OCI-LY3 (cell line): ENCODE measurements at regions not wholly inside any gene's neighbourhood (a gene's known extent, or its start where the extent isn't known, plus 50 kb on each side); places are given as distances from the start of the nearest gene placed in this dataset.

Experiments
- H2AFZ ChIP-seq: fragments of 200-600, 300-600 bp; shearing (Covaris generic); 2 replicates; pipeline ENCODE4 v1.6.0; 2014; ENCODE audit warnings: antibody characterized with exemption, low read depth, low read length
- H3K27ac ChIP-seq: fragments of 200-600, 300-600 bp; sonication (generic); 2 replicates; pipeline ENCODE4 v1.5.1; 2014; ENCODE audit warnings: mild to moderate bottlenecking, low read length, moderate library complexity, mixed read lengths
- H3K27me3 ChIP-seq: fragments of 200-600, 300-600 bp; sonication (generic); 2 replicates; pipeline ENCODE4 v1.6.1; 2014; ENCODE audit warnings: low read depth, low read length, mixed read lengths
- H3K36me3 ChIP-seq: fragments of 200-600, 300-600 bp; sonication (generic); replicated peaks from 2 replicates; pipeline ENCODE3; 2014; ENCODE audit warnings: low read depth, low read length, mixed read lengths
- H3K4me1 ChIP-seq: fragments of 300-600, 200-600 bp; sonication (generic); 2 replicates; pipeline ENCODE4 v1.6.1; 2014; ENCODE audit warnings: low read length, mixed read lengths
- H3K4me2 ChIP-seq: fragments of 200-600, 300-600 bp; sonication (generic); 2 replicates; pipeline ENCODE4 v1.6.1; 2014; ENCODE audit warnings: low read length, mixed read lengths
- H3K4me3 ChIP-seq: fragments of 300-600, 200-600 bp; sonication (generic); 2 replicates; pipeline ENCODE4 v1.5.1; 2014; ENCODE audit warnings: antibody characterized with exemption, mild to moderate bottlenecking, low read length, moderate library complexity
- H3K79me2 ChIP-seq: fragments of 300-600, 200-600 bp; shearing (Covaris generic); 2 replicates; pipeline ENCODE4 v1.6.1; 2014; ENCODE audit warnings: mild to moderate bottlenecking, low read length, mixed read lengths
- H3K9ac ChIP-seq: fragments of 300-600, 200-600 bp; shearing (Covaris generic); 2 replicates; pipeline ENCODE4 v1.6.0; 2014; ENCODE audit warnings: mild to moderate bottlenecking, low read length, moderate library complexity
- H3K9me3 ChIP-seq: fragments of 200-600, 300-600 bp; shearing (Covaris generic); 2 replicates; pipeline ENCODE4 v1.6.1; 2014; ENCODE audit warnings: low read length, mixed read lengths; ENCODE audit not compliant: insufficient read depth
- H4K20me1 ChIP-seq: fragments of 200-600, 300-600 bp; sonication (generic); 2 replicates; pipeline ENCODE4 v1.6.1; 2016; ENCODE audit warnings: low read length, mixed read lengths; ENCODE audit not compliant: insufficient read depth
- CTCF ChIP-seq: fragments of 200-600, 300-600 bp; sonication (generic); IDR thresholded peaks from 2 replicates; pipeline ENCODE4 v1.5.1; 2014; ENCODE audit warnings: antibody characterized with exemption, low read length, low read depth
- EZH2phosphoT487 ChIP-seq: fragments of 200-600 bp; shearing (Covaris generic); IDR thresholded peaks from 2 replicates; pipeline ENCODE4 v1.6.1; 2018; ENCODE audit warnings: antibody characterized with exemption, mixed run types, low read depth

- H3K36me3 ChIP-seq, result no peaks in the 10 kb centered on the region
- H3K27ac ChIP-seq, result no peak overlapping the region
- TF ChIP-seq CTCF, result no peak
- no peak for TF ChIP-seq EZH2phosphoT487
- no peak overlapping the region for H3K9ac ChIP-seq
- no peaks in the 10 kb centered on the region for H4K20me1 ChIP-seq
- no peak overlapping the region for H3K4me2 ChIP-seq
- H3K79me2 ChIP-seq, result no peaks in the 10 kb centered on the region
- H3K9me3 ChIP-seq, result no peaks in the 10 kb centered on the region
- no peaks in the 10 kb centered on the region for H3K4me1 ChIP-seq
- H3K4me3 ChIP-seq, result no peak overlapping the region
- no peak overlapping the region for H2AFZ ChIP-seq
- H3K27me3 ChIP-seq, result no peaks in the 10 kb centered on the region
Observed at GRCh38 chr4:183772361-183772760, 113.3 kb downstream of the TRAPPC11 start.

GRCh38 chr4:183773790-183774189 is 114.7 kb downstream of the TRAPPC11 start:
- Histone ChIP-seq H3K9me3 (no peaks in the 10 kb centered on the region), H3K27me3 (no peaks in the 10 kb centered on the region), H3K4me1 (no peaks in the 10 kb centered on the region), H3K36me3 (no peaks in the 10 kb centered on the region), H2AFZ (no peak overlapping the region), H3K4me2 (no peak overlapping the region), H3K4me3 (no peak overlapping the region), H3K79me2 (no peaks in the 10 kb centered on the region), H3K9ac (no peak overlapping the region), H4K20me1 (no peaks in the 10 kb centered on the region), H3K27ac (no peak overlapping the region)
- TF ChIP-seq EZH2phosphoT487 (no peak), CTCF (no peak)

GRCh38 chr4:183783306-183783705 is 121.8 kb upstream of the STOX2 start:
- no peaks in the 10 kb centered on the region for H3K36me3 ChIP-seq
- H3K9me3 ChIP-seq, result no peaks in the 10 kb centered on the region
- H3K4me1 ChIP-seq, result no peaks in the 10 kb centered on the region
- H2AFZ ChIP-seq, result no peak overlapping the region
- H4K20me1 ChIP-seq, result no peaks in the 10 kb centered on the region
- no peaks in the 10 kb centered on the region for H3K79me2 ChIP-seq
- H3K4me2 ChIP-seq, result no peak overlapping the region
- H3K27ac ChIP-seq, result no peak overlapping the region
- H3K9ac ChIP-seq, result no peak overlapping the region
- TF ChIP-seq EZH2phosphoT487 (no peak), CTCF (no peak)
- no peak overlapping the region for H3K4me3 ChIP-seq
- H3K27me3 ChIP-seq, result no peaks in the 10 kb centered on the region

GRCh38 chr4:183783991-183784553 is 121.0 kb upstream of the STOX2 start:
- no peaks in the 10 kb centered on the region for H3K27me3 ChIP-seq
- no peak overlapping the region for H2AFZ ChIP-seq
- TF ChIP-seq EZH2phosphoT487 (no peak), CTCF (no peak)
- no peaks in the 10 kb centered on the region for H4K20me1 ChIP-seq
- no peaks in the 10 kb centered on the region for H3K36me3 ChIP-seq
- H3K27ac ChIP-seq, result no peak overlapping the region
- no peak overlapping the region for H3K4me2 ChIP-seq
- H3K79me2 ChIP-seq, result no peaks in the 10 kb centered on the region
- H3K9me3 ChIP-seq, result no peaks in the 10 kb centered on the region
- H3K9ac ChIP-seq, result no peak overlapping the region
- no peaks in the 10 kb centered on the region for H3K4me1 ChIP-seq
- no peak overlapping the region for H3K4me3 ChIP-seq
